Neural progenitor cell (in vitro differentiated cells): ENCODE measurements at regions not wholly inside any gene's neighbourhood (a gene's known extent, or its start where the extent isn't known, plus 50 kb on each side); places are given as distances from the start of the nearest gene placed in this dataset.

Source experiments
- DNase-seq: peaks from one replicate; pipeline ENCODE4 v3.0.0-alpha.2; 2016; ENCODE audit warnings: low spot score
- H2AFZ ChIP-seq: fragments of 200-600 bp; sonication (generic); replicated peaks from 2 replicates; pipeline ENCODE4 v1.6.1; 2016; ENCODE audit warnings: antibody characterized with exemption
- H3F3A ChIP-seq: fragments of 200-600 bp; sonication (generic); 2 replicates; pipeline ENCODE4 v1.6.1; 2016; ENCODE audit warnings: antibody characterized with exemption, low read depth
- H3K27ac ChIP-seq: fragments of 200-600 bp; sonication (generic); 2 replicates; pipeline ENCODE4 v1.5.1; 2016; ENCODE audit warnings: mild to moderate bottlenecking
- H3K27me3 ChIP-seq: fragments of 200-600 bp; sonication (generic); 2 replicates; pipeline ENCODE4 v1.6.1; 2016; ENCODE audit warnings: mild to moderate bottlenecking, moderate library complexity
- H3K36me3 ChIP-seq: fragments of 200-600 bp; sonication (generic); 2 replicates; pipeline ENCODE4 v1.5.1; 2016
- H3K4me1 ChIP-seq: fragments of 200-600 bp; sonication (generic); 2 replicates; pipeline ENCODE4 v1.6.1; 2016; ENCODE audit warnings: mixed run types
- H3K4me2 ChIP-seq: fragments of 200-600 bp; sonication (generic); 2 replicates; pipeline ENCODE4 v1.6.1; 2016
- H3K4me3 ChIP-seq: fragments of 200-600 bp; sonication (generic); 2 replicates; pipeline ENCODE4 v1.5.1; 2016
- H3K79me2 ChIP-seq: fragments of 200-600 bp; sonication (generic); 2 replicates; pipeline ENCODE4 v1.6.1; 2016; ENCODE audit warnings: low read depth
- H3K9ac ChIP-seq: fragments of 200-600 bp; sonication (generic); 2 replicates; pipeline ENCODE4 v1.6.1; 2016
- H3K9me3 ChIP-seq: fragments of 200-600 bp; sonication (generic); 2 replicates; pipeline ENCODE4 v1.5.1; 2016; ENCODE audit warnings: low read depth
- H4K20me1 ChIP-seq: fragments of 200-600 bp; sonication (generic); 2 replicates; pipeline ENCODE4 v1.6.1; 2016; ENCODE audit warnings: low read depth
- H3K27ac Mint-ChIP-seq: 3 replicates; pipeline ENCODE4 v1.8.0; 2021; ENCODE audit warnings: mixed read lengths
- H3K27me3 Mint-ChIP-seq: 2 replicates; pipeline ENCODE4 v1.8.0; 2022; ENCODE audit warnings: low read depth, mild to moderate bottlenecking, inconsistent platforms, moderate library complexity, mixed read lengths; ENCODE audit not compliant: insufficient read depth
- H3K36me3 Mint-ChIP-seq: 3 replicates; pipeline ENCODE4 v1.8.0; 2021; ENCODE audit warnings: mixed read lengths
- H3K4me1 Mint-ChIP-seq: 3 replicates; pipeline ENCODE4 v1.8.0; 2021; ENCODE audit warnings: mixed read lengths
- H3K4me3 Mint-ChIP-seq: 3 replicates; pipeline ENCODE4 v1.8.0; 2021; ENCODE audit warnings: mild to moderate bottlenecking, moderate library complexity, mixed read lengths
- H3K9me3 Mint-ChIP-seq: 3 replicates; pipeline ENCODE4 v1.8.0; 2020; ENCODE audit warnings: mixed read lengths
- EZH2 ChIP-seq: fragments of 200-600 bp; sonication (generic); IDR thresholded peaks from 2 replicates; pipeline ENCODE4 v1.6.1; 2017; ENCODE audit warnings: antibody characterized with exemption, mild to moderate bottlenecking, moderate library complexity
- EZH2phosphoT487 ChIP-seq: fragments of 200-600 bp; sonication (generic); IDR thresholded peaks from 2 replicates; pipeline ENCODE4 v1.6.1; 2017; ENCODE audit warnings: antibody characterized with exemption
- TF ChIP-seq, protein P1 (sequence below): fragments of 200-600 bp; sonication (generic); IDR thresholded peaks from 2 replicates; pipeline ENCODE4 v1.5.1; 2017; ENCODE audit warnings: antibody characterized with exemption, mild to moderate bottlenecking

DNA sequence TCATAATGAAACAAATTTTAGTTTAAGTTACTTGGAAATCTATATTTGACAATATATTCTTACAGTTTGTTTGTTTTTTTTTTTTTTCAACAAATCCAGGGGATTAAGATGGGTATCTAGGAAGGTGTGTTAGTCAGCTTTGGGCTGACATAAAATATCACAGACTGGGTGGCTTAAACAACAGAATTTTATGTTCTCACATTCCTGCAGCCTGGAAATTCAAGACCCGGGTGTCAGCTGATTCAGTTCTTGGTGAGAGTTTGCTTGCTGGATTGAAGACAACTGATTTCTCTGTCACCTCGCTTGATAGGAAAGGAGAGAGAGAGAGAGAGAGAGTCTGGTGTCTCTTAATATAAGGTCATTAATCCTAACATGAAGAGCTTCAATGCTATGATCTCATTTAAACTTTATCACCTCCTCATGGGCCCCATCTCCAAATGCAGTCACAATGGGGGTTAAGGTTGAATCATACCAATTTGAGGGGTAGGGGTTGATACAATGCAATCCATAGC, 465.2 kb downstream of the CENPC start:
- no peak overlapping the region for H3K4me3 Mint-ChIP-seq
- no peak overlapping the region for H3K4me2 ChIP-seq
- no peaks in the 10 kb centered on the region for H3K36me3 ChIP-seq
- DNase-seq = no peak
- H3K9me3 ChIP-seq = no peaks in the 10 kb centered on the region
- no peak overlapping the region for H3K27ac ChIP-seq
- H3K27me3 Mint-ChIP-seq = no peaks in the 10 kb centered on the region
- peaks cover 7% of the 10 kb centered on the region for H3K9me3 Mint-ChIP-seq
- H3K9ac ChIP-seq = no peak overlapping the region
- TF ChIP-seq EZH2phosphoT487 (no peak), EZH2 (no peak)
- TF ChIP-seq, protein P1, sequence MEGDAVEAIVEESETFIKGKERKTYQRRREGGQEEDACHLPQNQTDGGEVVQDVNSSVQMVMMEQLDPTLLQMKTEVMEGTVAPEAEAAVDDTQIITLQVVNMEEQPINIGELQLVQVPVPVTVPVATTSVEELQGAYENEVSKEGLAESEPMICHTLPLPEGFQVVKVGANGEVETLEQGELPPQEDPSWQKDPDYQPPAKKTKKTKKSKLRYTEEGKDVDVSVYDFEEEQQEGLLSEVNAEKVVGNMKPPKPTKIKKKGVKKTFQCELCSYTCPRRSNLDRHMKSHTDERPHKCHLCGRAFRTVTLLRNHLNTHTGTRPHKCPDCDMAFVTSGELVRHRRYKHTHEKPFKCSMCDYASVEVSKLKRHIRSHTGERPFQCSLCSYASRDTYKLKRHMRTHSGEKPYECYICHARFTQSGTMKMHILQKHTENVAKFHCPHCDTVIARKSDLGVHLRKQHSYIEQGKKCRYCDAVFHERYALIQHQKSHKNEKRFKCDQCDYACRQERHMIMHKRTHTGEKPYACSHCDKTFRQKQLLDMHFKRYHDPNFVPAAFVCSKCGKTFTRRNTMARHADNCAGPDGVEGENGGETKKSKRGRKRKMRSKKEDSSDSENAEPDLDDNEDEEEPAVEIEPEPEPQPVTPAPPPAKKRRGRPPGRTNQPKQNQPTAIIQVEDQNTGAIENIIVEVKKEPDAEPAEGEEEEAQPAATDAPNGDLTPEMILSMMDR = no peak
- H3K4me1 Mint-ChIP-seq = peaks cover 45% of the 10 kb centered on the region
- no peak overlapping the region for H3K4me3 ChIP-seq
- no peak overlapping the region for H3K27ac Mint-ChIP-seq
- no peaks in the 10 kb centered on the region for H3K27me3 ChIP-seq
- H3K79me2 ChIP-seq = no peaks in the 10 kb centered on the region
- H2AFZ ChIP-seq = no peak overlapping the region
- H3K4me1 ChIP-seq = peaks cover 30% of the 10 kb centered on the region
- no peaks in the 10 kb centered on the region for H3K36me3 Mint-ChIP-seq
- H3F3A ChIP-seq = no peaks in the 10 kb centered on the region
- no peaks in the 10 kb centered on the region for H4K20me1 ChIP-seq

DNA sequence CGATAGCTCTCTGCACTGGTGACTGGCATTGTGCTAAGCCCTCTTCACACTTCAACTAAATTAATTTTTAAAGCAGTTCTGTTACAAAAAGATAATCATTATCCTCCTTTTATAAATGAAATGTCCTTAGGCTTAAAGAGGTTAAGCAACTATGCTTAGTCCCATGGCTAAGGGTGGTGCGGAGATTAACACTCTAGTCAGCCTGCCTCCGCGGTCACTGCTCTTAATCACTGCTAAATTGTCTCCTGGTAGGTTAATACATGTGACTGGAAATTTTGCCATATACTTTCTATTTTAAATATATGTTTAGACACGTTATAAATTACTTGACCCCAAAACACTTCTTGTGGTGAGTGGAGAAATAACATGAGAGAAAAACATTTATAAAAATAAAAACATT, 473.7 kb downstream of the CENPC start:
- H3K9ac ChIP-seq = no peak overlapping the region
- Mint-ChIP-seq H3K27ac (no peak overlapping the region), H3K27me3 (no peaks in the 10 kb centered on the region), H3K4me3 (no peak overlapping the region), H3K4me1 (peaks cover 8% of the 10 kb centered on the region), H3K9me3 (peaks cover 8% of the 10 kb centered on the region), H3K36me3 (no peaks in the 10 kb centered on the region)
- peaks cover 2% of the 10 kb centered on the region for H3K4me1 ChIP-seq
- no peak overlapping the region for H3K4me2 ChIP-seq
- H3F3A ChIP-seq = no peaks in the 10 kb centered on the region
- no peaks in the 10 kb centered on the region for H3K79me2 ChIP-seq
- H2AFZ ChIP-seq = no peak overlapping the region
- no peaks in the 10 kb centered on the region for H4K20me1 ChIP-seq
- no peaks in the 10 kb centered on the region for H3K9me3 ChIP-seq
- TF ChIP-seq EZH2 (no peak), EZH2phosphoT487 (no peak)
- TF ChIP-seq, protein P1 = no peak
- DNase-seq = no peak
- H3K27ac ChIP-seq = no peak overlapping the region
- no peak overlapping the region for H3K4me3 ChIP-seq
- no peaks in the 10 kb centered on the region for H3K27me3 ChIP-seq
- no peaks in the 10 kb centered on the region for H3K36me3 ChIP-seq

DNA sequence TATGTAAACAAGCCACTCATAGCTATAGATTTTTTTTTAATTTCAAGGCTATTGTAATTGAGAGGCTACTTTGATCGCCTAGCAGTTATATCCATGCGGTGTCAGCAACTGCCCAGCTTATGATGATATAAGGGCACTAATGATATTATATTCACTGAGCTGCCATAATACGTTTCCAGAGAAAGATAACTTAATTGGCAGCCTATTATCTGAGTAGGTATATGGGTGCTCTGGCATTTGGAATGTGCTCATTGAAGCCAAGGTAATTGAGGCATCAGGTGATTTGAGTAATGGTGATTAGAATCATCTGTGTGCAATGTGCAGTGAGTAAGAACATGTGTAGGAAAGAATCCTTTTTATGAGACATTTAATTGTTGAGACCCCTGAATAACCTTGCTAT, 490.0 kb downstream of the CENPC start:
- Mint-ChIP-seq H3K4me3 (no peak overlapping the region), H3K9me3 (no peaks in the 10 kb centered on the region), H3K27me3 (no peaks in the 10 kb centered on the region), H3K4me1 (peaks cover 14% of the 10 kb centered on the region), H3K36me3 (no peaks in the 10 kb centered on the region), H3K27ac (no peak overlapping the region)
- no peaks in the 10 kb centered on the region for H3K79me2 ChIP-seq
- H3K4me3 ChIP-seq = no peak overlapping the region
- no peak overlapping the region for H2AFZ ChIP-seq
- H3K9me3 ChIP-seq = no peaks in the 10 kb centered on the region
- H3K4me1 ChIP-seq = no peaks in the 10 kb centered on the region
- no peak overlapping the region for H3K27ac ChIP-seq
- DNase-seq = no peak
- TF ChIP-seq EZH2 (no peak), EZH2phosphoT487 (no peak)
- TF ChIP-seq, protein P1 = no peak
- no peak overlapping the region for H3K4me2 ChIP-seq
- H3K36me3 ChIP-seq = no peaks in the 10 kb centered on the region
- no peaks in the 10 kb centered on the region for H4K20me1 ChIP-seq
- no peaks in the 10 kb centered on the region for H3F3A ChIP-seq
- H3K9ac ChIP-seq = no peak overlapping the region
- no peaks in the 10 kb centered on the region for H3K27me3 ChIP-seq
